ENCODE measurements at regions not wholly inside any gene's neighbourhood (a gene's known extent, or its start where the extent isn't known, plus 50 kb on each side); places are given as distances from the start of the nearest gene placed in this dataset.

DNA sequence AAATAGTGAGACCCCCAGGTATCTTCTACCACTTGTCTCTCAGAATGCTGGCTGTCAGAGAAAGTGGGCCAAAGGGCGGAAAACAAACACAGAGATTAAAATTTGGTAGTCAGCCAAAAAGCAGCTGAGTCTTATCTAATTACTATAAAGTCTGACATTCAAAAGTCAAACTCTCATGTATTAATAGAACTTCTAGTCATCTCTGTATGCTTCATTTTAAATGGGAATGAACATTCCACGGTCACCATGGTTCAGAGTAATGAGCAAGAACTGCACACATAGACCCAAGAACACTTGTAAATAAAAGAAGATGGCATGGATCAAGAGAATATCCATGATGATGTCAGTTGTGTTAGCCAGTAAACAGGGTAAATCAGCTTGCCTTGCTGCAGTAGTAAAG lies 1267.0 kb upstream of the CHAC2 start:
- TF ChIP-seq, protein P1, sequence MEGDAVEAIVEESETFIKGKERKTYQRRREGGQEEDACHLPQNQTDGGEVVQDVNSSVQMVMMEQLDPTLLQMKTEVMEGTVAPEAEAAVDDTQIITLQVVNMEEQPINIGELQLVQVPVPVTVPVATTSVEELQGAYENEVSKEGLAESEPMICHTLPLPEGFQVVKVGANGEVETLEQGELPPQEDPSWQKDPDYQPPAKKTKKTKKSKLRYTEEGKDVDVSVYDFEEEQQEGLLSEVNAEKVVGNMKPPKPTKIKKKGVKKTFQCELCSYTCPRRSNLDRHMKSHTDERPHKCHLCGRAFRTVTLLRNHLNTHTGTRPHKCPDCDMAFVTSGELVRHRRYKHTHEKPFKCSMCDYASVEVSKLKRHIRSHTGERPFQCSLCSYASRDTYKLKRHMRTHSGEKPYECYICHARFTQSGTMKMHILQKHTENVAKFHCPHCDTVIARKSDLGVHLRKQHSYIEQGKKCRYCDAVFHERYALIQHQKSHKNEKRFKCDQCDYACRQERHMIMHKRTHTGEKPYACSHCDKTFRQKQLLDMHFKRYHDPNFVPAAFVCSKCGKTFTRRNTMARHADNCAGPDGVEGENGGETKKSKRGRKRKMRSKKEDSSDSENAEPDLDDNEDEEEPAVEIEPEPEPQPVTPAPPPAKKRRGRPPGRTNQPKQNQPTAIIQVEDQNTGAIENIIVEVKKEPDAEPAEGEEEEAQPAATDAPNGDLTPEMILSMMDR (IDR thresholded peaks at IDR 0.05; ENCODE audit: low read depth, low read length), result no peak
- no peak overlapping the region for H3K4me3 ChIP-seq (ENCODE audit: low read depth, low read length)
- in situ Hi-C loops (cut with HindIII; ENCODE audit: low sequenced_read_pairs), result no loop called here
- DNase-seq (ENCODE audit: low read depth, low spot score), result no peak

DNA sequence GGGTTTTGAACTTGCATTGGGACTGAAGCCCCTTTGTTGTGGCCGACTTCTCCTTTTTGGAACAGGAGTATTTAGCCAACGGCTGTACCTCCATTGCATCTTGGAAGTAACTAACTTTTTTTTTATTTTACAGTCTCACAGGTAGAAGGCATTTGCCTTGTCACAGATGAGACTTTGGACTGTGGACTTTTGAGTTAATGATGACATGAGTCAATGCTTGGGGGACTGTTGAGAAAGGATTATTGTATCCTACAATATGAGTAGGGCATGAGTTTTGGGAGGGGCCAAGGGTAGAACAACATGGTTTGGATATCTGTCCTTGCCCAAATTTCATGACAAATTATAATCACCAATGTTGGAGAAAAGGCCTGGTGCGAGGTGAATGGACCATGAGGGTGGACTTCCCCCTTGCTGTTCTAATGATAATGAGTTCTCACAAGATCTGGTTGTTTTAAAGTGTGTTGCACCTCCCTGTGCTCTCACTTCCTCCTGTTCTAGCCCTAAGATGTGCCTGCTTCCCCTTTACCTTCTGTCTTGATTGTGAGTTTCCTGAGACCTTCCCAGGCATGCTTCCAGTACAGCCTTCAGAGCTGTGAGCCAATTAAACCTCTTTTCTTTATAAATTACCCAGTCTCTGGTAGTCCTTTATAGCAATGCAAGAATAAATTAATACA lies 1269.4 kb upstream of the CHAC2 start:
- TF ChIP-seq, protein P1 (IDR thresholded peaks at IDR 0.05; ENCODE audit: low read depth, low read length), result no peak
- H3K4me3 ChIP-seq (ENCODE audit: low read depth, low read length), result no peak overlapping the region
- in situ Hi-C loops (cut with HindIII; ENCODE audit: low sequenced_read_pairs), result no loop called here
- DNase-seq (ENCODE audit: low read depth, low spot score), result no peak

DNA sequence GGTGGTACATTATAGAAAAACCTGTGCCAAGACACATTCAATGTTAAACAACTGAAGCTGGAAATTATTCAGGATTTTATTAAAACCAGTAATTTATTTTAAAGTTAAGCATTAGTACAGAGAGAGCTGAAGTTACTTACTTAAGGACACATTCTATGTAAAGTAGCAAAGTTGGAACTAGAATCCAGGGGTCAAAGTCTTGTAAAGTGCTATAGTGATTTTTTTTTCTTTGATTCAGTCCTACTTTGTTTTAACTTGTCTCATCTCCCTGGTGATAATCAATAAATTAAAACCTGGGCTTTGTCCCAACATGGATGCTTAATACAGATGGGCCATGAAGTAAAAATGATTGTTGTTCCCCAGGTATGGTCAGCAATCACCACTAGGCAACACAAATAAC lies 1271.8 kb upstream of the CHAC2 start:
- DNase-seq (ENCODE audit: low read depth, low spot score), result no peak
- TF ChIP-seq, protein P1 (IDR thresholded peaks at IDR 0.05; ENCODE audit: low read depth, low read length), result no peak
- in situ Hi-C loops (cut with HindIII; ENCODE audit: low sequenced_read_pairs), result no loop called here
- no peak overlapping the region for H3K4me3 ChIP-seq (ENCODE audit: low read depth, low read length)

DNA sequence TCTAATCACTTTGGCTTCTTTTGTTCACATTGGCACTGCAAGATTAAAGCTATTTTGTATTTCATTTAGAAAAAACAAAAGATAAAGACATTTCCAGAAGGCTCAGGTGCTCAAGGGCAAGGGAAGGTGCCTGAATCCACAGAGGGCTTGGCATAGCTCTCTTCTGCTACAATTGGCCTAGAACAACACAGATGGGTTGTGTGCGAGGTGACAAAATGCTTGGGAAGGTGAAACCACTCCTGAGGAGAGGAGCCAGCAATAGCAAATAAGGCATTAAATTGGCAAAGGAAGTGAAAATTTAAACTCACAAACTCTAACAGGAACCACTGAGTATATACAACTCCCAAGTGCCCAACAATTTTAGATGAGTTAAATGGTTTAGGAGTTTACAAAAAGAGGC lies 1290.4 kb upstream of the CHAC2 start:
- no peak overlapping the region for H3K4me3 ChIP-seq (ENCODE audit: low read depth, low read length)
- no peak for DNase-seq (ENCODE audit: low read depth, low spot score)
- TF ChIP-seq, protein P1 (IDR thresholded peaks at IDR 0.05; ENCODE audit: low read depth, low read length), result no peak
- in situ Hi-C loops (cut with HindIII; ENCODE audit: low sequenced_read_pairs), result no loop called here

DNA sequence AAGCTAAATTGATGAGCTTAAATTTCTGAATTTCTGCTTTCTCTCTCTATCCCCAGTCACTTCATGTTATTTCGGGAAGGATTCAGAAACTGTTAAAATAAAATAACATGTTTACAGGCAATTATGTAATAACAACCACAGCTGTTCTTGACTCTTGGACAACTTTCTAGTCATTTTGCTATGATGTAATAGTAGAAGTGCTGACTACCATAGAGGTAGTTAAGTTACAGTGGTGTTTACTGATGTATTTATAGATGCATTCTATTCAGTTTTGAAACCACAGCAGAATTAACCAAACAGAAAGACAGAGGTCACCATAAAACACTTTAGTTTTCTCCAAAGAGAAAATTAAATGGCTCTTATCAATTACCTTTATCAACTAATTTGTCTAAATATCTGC lies 1292.0 kb upstream of the CHAC2 start:
- in situ Hi-C loops (cut with HindIII; ENCODE audit: low sequenced_read_pairs), result no loop called here
- TF ChIP-seq, protein P1 (IDR thresholded peaks at IDR 0.05; ENCODE audit: low read depth, low read length), result no peak
- DNase-seq (ENCODE audit: low read depth, low spot score), result no peak
- H3K4me3 ChIP-seq (ENCODE audit: low read depth, low read length), result no peak overlapping the region

DNA sequence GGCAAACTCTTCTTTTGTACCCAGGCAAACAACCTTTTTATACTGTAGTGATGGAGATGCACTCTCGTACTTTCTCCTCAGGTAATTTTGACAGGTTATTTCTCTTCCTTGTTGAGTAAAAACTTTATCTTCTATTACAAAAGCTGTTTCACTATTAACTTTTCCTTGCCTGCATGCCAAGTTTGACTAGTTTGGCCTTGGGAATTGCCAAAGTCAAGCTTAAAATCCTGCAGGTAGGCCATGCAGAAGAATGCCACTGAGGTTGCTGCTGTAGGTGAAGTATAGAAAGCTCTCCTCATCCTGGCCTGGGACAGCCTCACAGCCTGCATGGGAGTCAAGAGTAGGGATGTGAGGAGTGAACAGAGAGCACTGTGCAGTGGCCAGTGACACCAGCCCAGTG lies 1293.5 kb upstream of the CHAC2 start:
- no peak for DNase-seq (ENCODE audit: low read depth, low spot score)
- H3K4me3 ChIP-seq (ENCODE audit: low read depth, low read length), result no peak overlapping the region
- in situ Hi-C loops (cut with HindIII; ENCODE audit: low sequenced_read_pairs), result no loop called here
- TF ChIP-seq, protein P1 (IDR thresholded peaks at IDR 0.05; ENCODE audit: low read depth, low read length), result no peak
